K562 (cell line): ENCODE measurements at regions not wholly inside any gene's neighbourhood (a gene's known extent, or its start where the extent isn't known, plus 50 kb on each side); places are given as distances from the start of the nearest gene placed in this dataset.

ENCODE experiments used
- NFIC ChIP-seq: fragments of 450-650 bp; IDR thresholded peaks from 2 replicates; pipeline ENCODE4 v1.6.1; 2017; ENCODE audit warnings: mild to moderate bottlenecking, inconsistent platforms

- TF ChIP-seq NFIC, result peak; percentile 16; the same call in 1 of the 2 replicates
Observed at GRCh38 chr15:50815958-50816590, 50.6 kb upstream of the SPPL2A start (continued).
